ENCODE measurements at regions not wholly inside any gene's neighbourhood (a gene's known extent, or its start where the extent isn't known, plus 50 kb on each side); places are given as distances from the start of the nearest gene placed in this dataset.
A peak's percentile ranks its signal among the peaks of the same experiment; 100 is the strongest.

DNA sequence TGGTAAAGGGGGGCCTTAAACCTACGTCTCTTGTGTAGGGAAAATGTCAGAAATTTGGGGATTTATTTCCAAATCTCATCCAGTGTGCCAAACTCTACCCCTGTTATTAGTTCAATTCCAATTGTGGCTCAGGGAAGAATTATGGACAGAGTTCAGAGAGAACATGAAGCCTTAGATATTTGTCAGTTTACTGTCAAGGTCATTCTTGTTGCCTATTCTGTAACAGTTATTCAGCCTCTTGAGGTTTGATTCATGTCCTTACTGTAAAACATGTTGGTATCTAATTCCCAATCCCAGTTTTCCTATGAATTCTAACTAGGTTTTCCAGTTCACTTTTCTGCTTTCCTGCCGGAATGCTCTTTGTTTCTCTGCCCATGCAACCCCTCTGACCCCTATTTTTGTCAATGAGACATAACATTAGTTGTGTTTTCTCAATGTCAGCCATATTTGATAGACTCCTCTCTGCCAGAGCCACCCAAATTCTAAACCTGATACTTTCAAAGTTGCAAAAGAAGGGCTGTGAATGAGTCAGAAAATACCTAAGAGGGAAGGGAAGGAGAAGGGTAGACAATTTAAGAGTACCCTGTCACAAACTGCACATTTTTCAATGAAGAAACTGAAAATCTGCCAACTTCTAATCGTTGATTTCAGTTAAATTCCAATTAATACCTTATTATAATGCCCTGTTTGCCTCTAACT lies 52.4 kb downstream of the ATOSA start:
- CTCF ChIA-PET = no interaction called here
- Mint-ChIP-seq H3K27ac (peak overlapping the region in 4 of 8 donors; percentile 26 to 75 (median 41)), H3K27me3 (no peaks in the 10 kb centered on the region), H3K36me3 (peaks cover 0 to 79% (median 28%) of the 10 kb centered on the region in 3 donors), H3K9me3 (no peaks in the 10 kb centered on the region), H3K4me3 (no peak overlapping the region), H3K4me1 (peaks cover 18 to 53% (median 52%) of the 10 kb centered on the region in 3 donors)
- Histone ChIP-seq H3K27me3 (ENCODE audit: insufficient read depth, low read length, poor library complexity, severe bottlenecking) (no peaks in the 10 kb centered on the region), H3K9me3 (ENCODE audit: low read length) (no peaks in the 10 kb centered on the region), H3K27ac (ENCODE audit: low read depth, low read length) (no peak overlapping the region), H3K4me3 (ENCODE audit: low read length) (no peak overlapping the region), H3K4me1 (ENCODE audit: insufficient read depth, low read length) (peaks cover 5% of the 10 kb centered on the region), H3K36me3 (ENCODE audit: insufficient read depth, low read length) (no peaks in the 10 kb centered on the region)
- POLR2A ChIA-PET = no interaction called here
- DNase-seq = no peak

GRCh38 chr15:52624262-52624661 lies 54.9 kb downstream of the ATOSA start:
- Mint-ChIP-seq H3K4me1 (peaks cover 19 to 42% (median 38%) of the 10 kb centered on the region in 3 donors), H3K9me3 (no peaks in the 10 kb centered on the region), H3K36me3 (peaks cover 3 to 83% (median 35%) of the 10 kb centered on the region in 3 donors), H3K4me3 (no peak overlapping the region), H3K27me3 (no peaks in the 10 kb centered on the region), H3K27ac (peak overlapping the region in 1 of 8 donors; percentile 45)
- DNase-seq = no peak
- POLR2A ChIA-PET = interaction anchor here (0.6 kb wide), 1 partner anchor 653 kb away, joined by 3 read pairs; no protein-coding TSS in a partner anchor
- Histone ChIP-seq H3K36me3 (ENCODE audit: insufficient read depth, low read length) (no peaks in the 10 kb centered on the region), H3K4me3 (ENCODE audit: low read length) (no peak overlapping the region), H3K9me3 (ENCODE audit: low read length) (no peaks in the 10 kb centered on the region), H3K4me1 (ENCODE audit: insufficient read depth, low read length) (no peaks in the 10 kb centered on the region), H3K27me3 (ENCODE audit: insufficient read depth, low read length, poor library complexity, severe bottlenecking) (no peaks in the 10 kb centered on the region), H3K27ac (ENCODE audit: low read depth, low read length) (no peak overlapping the region)
- CTCF ChIA-PET = no interaction called here

- H3K4me3 Mint-ChIP-seq = no peak overlapping the region
- ChIA-PET POLR2A (no interaction called here), CTCF (interaction anchor here (1.1 kb wide), 1 partner anchor 367 kb away, joined by 3 read pairs; no protein-coding TSS in a partner anchor)
- peak overlapping the region in 1 of 8 donors; percentile 54 for H3K27ac Mint-ChIP-seq
- no peaks in the 10 kb centered on the region for H3K9me3 Mint-ChIP-seq
- Histone ChIP-seq H3K4me1 (ENCODE audit: insufficient read depth, low read length) (no peaks in the 10 kb centered on the region), H3K27me3 (ENCODE audit: insufficient read depth, low read length, poor library complexity, severe bottlenecking) (no peaks in the 10 kb centered on the region), H3K36me3 (ENCODE audit: insufficient read depth, low read length) (no peaks in the 10 kb centered on the region), H3K9me3 (ENCODE audit: low read length) (no peaks in the 10 kb centered on the region), H3K27ac (ENCODE audit: low read depth, low read length) (no peak overlapping the region), H3K4me3 (ENCODE audit: low read length) (no peak overlapping the region)
- H3K36me3 Mint-ChIP-seq = peaks cover 3 to 86% (median 32%) of the 10 kb centered on the region in 3 donors
- no peak for DNase-seq
- no peaks in the 10 kb centered on the region for H3K27me3 Mint-ChIP-seq
- H3K4me1 Mint-ChIP-seq = peaks cover 18 to 35% (median 31%) of the 10 kb centered on the region in 3 donors
These were observed 54.0 kb upstream of the ARPP19 start for GRCh38 chr15:52622791-52623190.

DNA sequence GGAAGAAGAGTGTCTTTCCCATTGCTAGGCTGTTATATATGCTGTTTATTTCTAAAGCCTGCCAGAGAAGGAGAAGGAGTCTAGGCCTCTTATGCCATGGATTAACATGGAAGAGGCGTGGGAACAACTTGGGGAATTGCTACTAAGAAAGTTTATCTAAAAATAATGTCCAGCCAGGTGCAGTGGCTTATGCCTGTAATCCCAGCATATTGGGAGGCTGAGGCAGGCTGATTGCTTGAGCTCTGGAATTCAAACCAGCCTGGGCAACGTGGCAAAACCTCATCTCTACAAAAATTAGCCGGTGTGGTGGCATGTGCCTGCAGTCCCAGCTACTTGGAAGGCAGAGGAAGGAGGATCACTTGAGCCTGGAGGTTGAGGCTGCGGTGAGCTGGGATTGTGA lies 51.7 kb upstream of the ARPP19 start:
- CTCF ChIA-PET = no interaction called here
- H3K4me3 Mint-ChIP-seq = no peak overlapping the region
- peaks cover 18 to 20% (median 18%) of the 10 kb centered on the region in 3 donors for H3K4me1 Mint-ChIP-seq
- no peak for DNase-seq
- H3K9me3 Mint-ChIP-seq = no peaks in the 10 kb centered on the region
- no peaks in the 10 kb centered on the region for H3K27me3 Mint-ChIP-seq
- H3K27ac ChIP-seq (ENCODE audit: low read depth, low read length) = no peak overlapping the region
- peak overlapping the region in 1 of 8 donors; percentile 47 for H3K27ac Mint-ChIP-seq
- POLR2A ChIA-PET = no interaction called here
- H3K4me3 ChIP-seq (ENCODE audit: low read length) = no peak overlapping the region
- peaks cover 10% of the 10 kb centered on the region for H3K36me3 ChIP-seq (ENCODE audit: insufficient read depth, low read length)
- H3K36me3 Mint-ChIP-seq = peaks cover 3 to 84% (median 29%) of the 10 kb centered on the region in 3 donors
- no peaks in the 10 kb centered on the region for H3K9me3 ChIP-seq (ENCODE audit: low read length)
- H3K27me3 ChIP-seq (ENCODE audit: insufficient read depth, low read length, poor library complexity, severe bottlenecking) = no peaks in the 10 kb centered on the region
- H3K4me1 ChIP-seq (ENCODE audit: insufficient read depth, low read length) = no peaks in the 10 kb centered on the region
